ENCODE measurements at regions not wholly inside any gene's neighbourhood (a gene's known extent, or its start where the extent isn't known, plus 50 kb on each side); places are given as distances from the start of the nearest gene placed in this dataset.

GRCh38 chr20:60895363-60896079, 356.5 kb upstream of the CDH4 start:
- no peak for DNase-seq (ENCODE audit: low read depth in 2 of 2)

- DNase-seq (ENCODE audit: low read depth in 2 of 2): no peak
Observed at GRCh38 chr20:60897976-60898375, 354.1 kb upstream of the CDH4 start.

- DNase-seq (ENCODE audit: low read depth in 2 of 2): no peak
Observed at GRCh38 chr20:60899320-60899719, 352.7 kb upstream of the CDH4 start.

- no peak for DNase-seq (ENCODE audit: low read depth in 2 of 2)
Observed at GRCh38 chr20:60900618-60901017, 351.4 kb upstream of the CDH4 start.

- DNase-seq (ENCODE audit: low read depth in 2 of 2): no peak
Observed at GRCh38 chr20:60901831-60902230, 350.2 kb upstream of the CDH4 start.

- no peak for DNase-seq (ENCODE audit: low read depth in 2 of 2)
Observed at GRCh38 chr20:60903325-60903971, 348.6 kb upstream of the CDH4 start.

- DNase-seq (ENCODE audit: low read depth in 2 of 2): no peak
Observed at GRCh38 chr20:60904730-60905129, 347.3 kb upstream of the CDH4 start.

GRCh38 chr20:60905919-60906318, 346.1 kb upstream of the CDH4 start:
- DNase-seq (ENCODE audit: low read depth in 2 of 2): no peak

GRCh38 chr20:60906555-60906954, 345.5 kb upstream of the CDH4 start:
- DNase-seq (ENCODE audit: low read depth in 2 of 2): no peak

- DNase-seq (ENCODE audit: low read depth in 2 of 2): no peak
Observed at GRCh38 chr20:60913298-60913697, 338.8 kb upstream of the CDH4 start.

GRCh38 chr20:60921022-60921622, 330.9 kb upstream of the CDH4 start:
- DNase-seq (ENCODE audit: low read depth in 2 of 2): no peak

- DNase-seq (ENCODE audit: low read depth in 2 of 2): no peak
Observed at GRCh38 chr20:60926831-60927230, 325.2 kb upstream of the CDH4 start.

GRCh38 chr20:60928341-60928740, 323.7 kb upstream of the CDH4 start:
- no peak for DNase-seq (ENCODE audit: low read depth in 2 of 2)

- no peak for DNase-seq (ENCODE audit: low read depth in 2 of 2)
Observed at GRCh38 chr20:60930023-60930790, 321.9 kb upstream of the CDH4 start.

- no peak for DNase-seq (ENCODE audit: low read depth in 2 of 2)
Observed at GRCh38 chr20:60931696-60932095, 320.4 kb upstream of the CDH4 start.

- no peak for DNase-seq (ENCODE audit: low read depth in 2 of 2)
Observed at GRCh38 chr20:60934724-60935123, 317.3 kb upstream of the CDH4 start.

GRCh38 chr20:60935971-60936370, 316.1 kb upstream of the CDH4 start:
- no peak for DNase-seq (ENCODE audit: low read depth in 2 of 2)

GRCh38 chr20:60937585-60937984, 314.5 kb upstream of the CDH4 start:
- no peak for DNase-seq (ENCODE audit: low read depth in 2 of 2)

GRCh38 chr20:60941379-60941778, 310.7 kb upstream of the CDH4 start:
- no peak for DNase-seq (ENCODE audit: low read depth in 2 of 2)

- no peak for DNase-seq (ENCODE audit: low read depth in 2 of 2)
Observed at GRCh38 chr20:60947819-60948218, 304.2 kb upstream of the CDH4 start.

GRCh38 chr20:60948224-60948623, 303.8 kb upstream of the CDH4 start:
- DNase-seq (ENCODE audit: low read depth in 2 of 2): no peak

- DNase-seq (ENCODE audit: low read depth in 2 of 2): no peak
Observed at GRCh38 chr20:60950561-60950960, 301.5 kb upstream of the CDH4 start.
